Fibroblast of skin of back (primary cell): ENCODE measurements at regions not wholly inside any gene's neighbourhood (a gene's known extent, or its start where the extent isn't known, plus 50 kb on each side); places are given as distances from the start of the nearest gene placed in this dataset.

ENCODE experiments used
- DNase-seq: peaks from one replicate; pipeline ENCODE4 v3.0.0-alpha.2; 2013

DNA sequence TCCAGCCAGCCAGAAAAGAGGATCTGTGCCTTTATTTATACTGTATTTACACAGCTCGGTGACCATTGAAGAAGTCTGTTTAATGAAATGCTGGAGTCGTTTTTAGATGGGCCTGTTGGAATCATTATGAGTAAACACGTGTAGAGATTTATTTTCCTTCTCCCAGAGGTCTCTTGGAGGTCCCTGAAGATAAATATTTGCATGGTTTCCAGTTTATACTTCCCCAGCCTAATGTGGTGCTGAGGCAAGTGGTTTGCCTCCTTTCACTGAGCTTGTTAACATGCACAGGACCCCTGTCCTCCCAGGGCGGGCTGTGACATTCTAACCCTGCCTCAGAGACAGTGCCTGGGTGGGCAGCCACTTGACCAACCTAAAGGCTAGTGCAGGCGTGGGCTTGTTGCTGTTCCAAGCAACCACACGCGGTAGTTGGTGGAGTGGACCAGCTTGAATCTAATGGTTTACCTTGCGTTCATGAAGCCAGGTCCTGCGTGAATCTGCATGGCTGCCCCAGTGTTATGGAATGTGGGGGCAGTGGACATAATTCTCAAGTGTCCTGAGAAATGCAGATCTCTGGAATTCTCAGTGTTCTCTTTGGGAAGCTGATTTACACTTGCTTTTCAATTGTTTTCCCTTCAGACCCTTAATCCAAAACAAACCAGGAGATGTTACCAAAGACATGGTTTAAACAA, 130.2 kb upstream of the DLX2 start:
- DNase-seq, result no peak

DNA sequence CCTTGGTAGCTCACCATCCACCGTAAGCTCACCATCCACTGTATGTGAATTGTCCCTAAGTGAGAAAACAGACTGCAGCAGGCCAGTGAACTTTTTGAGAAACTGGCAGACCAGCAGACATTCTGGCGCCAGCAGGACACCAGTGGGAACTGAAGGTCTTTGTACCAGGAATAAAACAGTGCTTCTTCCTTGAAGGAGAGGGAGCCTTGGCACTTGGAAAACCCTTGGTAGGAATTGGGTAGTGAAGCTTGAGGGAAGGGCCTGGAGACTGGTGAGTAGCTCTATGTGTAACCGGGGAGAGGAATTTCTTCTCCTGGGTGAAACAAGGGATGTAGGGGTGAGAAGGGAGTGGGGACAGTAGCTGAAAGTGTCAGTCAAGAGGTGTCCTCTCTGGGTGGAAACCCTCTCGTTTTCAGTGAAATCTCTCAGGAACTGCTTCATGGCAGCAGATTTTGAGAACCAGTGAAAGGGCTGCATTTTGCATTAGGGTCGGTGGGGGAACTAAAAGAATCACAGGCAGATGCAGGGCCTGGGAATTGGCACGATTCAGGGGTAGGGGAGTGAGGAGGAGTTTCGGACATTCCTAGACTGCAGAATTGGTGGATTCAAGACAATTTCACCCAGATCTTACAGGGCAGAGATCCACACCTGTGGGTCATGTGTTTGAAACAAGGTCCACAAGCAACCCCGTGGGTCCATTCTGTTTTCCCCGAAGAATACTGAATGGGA, 131.5 kb upstream of the DLX2 start:
- DNase-seq, result no peak

DNA sequence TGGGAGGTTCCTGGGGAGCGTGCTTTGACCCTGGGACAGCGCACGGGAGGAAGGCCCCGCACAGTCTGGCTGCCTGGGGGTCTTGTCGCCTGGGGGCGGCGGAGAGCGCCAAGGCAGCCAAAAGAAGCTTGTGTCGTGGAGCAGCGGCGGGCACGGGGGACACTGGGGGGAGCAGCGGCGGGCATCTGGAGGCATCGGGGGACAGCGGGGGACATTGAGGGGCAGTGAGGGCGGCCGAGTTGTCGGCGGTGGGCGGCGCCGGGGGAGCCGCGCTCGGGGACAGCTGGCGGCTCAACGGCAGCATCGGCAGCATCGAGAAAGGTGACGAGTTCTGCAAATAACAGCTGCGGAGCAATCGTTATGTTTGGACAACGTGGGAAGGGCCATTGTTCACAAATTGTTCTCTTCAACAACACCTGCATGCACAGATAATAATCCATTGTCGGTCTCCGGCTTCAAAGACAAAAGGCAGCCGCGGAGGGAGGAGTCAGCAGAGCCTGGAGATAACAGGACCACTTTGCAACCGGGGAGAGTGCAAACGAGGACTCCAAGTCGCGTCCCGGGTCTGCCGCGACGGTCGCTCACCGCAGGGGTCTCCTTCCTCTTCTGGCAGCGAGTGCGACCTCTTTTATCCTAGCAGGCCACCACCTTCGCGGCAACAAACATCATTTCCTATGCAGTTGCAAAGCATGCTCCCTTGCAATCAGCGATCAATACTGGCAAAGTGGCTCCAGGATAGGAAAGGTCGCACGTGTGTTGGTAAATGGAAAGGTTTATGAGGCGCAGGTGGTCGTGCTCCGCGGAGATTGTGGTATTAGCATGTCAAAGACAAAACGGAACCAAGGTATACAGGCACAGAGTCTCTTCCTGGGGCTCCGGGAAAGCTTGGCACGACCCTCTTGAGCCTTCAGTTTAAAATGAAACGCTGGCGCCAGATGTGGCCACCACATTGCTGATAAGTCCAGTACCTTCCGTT, 132.3 kb upstream of the DLX2 start:
- DNase-seq, result no peak

DNA sequence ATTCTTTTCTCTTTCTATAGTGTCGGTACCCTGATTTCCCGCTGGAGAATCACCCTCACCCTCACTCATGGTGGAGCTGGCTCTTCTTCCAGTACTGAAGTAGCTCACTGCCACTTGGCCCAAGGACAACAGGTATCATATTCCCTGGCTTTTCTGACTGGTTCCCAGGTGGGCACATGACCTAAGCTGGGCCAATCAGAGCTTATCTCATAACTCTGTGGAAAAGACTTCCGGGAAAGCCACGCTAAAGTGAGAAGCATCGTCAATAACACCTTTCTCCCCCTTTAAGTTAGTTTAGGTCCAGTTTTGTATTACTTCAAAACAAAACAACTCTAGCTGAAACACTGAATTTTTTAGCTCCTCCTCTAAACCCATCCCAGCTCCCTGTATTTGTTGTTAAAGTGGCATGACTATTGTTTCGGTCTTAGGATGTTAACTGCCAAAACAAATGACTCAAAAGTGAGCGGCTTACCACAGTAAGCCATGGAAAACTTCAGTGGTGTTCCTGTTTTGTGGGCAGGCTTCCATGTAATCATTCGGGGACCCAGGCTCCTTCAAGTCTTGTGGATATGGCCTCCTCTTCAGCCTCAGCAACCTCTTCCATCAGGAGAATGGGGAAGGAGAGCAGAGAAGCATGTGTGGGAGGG, 137.4 kb upstream of the DLX2 start:
- DNase-seq, result peak; percentile 33

DNA sequence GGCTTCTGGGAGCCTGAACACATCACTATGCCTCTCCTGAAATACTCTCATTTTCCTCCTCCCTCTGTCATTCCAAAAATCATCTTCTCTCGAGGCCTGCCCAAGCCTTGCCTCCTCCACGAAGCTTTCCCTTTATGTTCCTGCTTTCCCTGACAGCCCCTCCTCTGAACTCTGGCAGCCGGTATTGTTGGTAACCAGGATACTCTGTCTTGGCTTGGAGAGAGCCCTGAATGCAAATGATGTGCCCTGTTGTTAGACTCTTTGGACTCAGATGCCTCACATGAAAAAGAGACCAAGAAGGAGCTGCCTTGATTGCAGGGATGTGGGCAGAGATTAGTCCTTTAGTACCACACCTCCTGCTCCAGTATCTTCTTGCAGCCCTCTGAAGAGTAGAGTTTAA, 138.5 kb upstream of the DLX2 start:
- no peak for DNase-seq

DNA sequence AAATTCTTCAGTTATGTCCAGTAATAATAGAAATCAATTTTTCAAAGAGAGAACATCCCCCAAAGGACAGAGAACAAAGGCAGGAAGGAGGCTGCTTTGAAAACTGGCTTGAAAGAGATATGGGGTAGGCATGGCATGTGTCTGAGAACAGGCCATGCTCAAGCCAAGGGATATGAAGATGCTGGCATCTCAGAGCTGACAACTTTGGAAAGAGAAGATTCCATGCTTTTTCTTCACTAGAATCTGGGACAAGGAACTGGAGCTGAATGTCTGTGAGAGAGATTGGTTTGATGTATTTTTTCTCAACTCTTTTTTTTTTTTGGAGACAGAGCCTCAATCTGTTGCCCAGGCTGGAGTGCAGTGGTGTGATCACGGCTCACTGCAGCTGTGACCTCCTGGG, 139.8 kb upstream of the DLX2 start:
- DNase-seq, result no peak

DNA sequence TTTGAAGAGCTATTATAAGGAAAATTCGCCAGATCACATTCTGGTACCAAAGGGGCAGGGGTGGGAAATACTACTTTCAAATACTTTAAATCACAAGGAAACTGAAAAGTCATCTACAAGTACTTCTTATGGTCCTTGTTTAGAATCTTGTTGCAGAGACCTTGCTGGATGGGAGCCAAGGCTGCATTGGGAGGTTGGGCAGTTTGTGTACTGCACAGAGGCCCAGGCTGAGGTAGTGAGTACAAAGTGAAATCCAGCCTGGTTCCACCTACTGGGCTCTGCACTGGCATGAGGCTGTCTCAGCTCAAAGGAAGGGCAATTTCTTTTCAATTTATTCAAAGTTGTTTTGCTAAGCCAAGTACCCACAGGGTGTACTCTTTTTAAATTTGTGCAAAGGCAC, 140.3 kb upstream of the DLX2 start:
- DNase-seq, result no peak

DNA sequence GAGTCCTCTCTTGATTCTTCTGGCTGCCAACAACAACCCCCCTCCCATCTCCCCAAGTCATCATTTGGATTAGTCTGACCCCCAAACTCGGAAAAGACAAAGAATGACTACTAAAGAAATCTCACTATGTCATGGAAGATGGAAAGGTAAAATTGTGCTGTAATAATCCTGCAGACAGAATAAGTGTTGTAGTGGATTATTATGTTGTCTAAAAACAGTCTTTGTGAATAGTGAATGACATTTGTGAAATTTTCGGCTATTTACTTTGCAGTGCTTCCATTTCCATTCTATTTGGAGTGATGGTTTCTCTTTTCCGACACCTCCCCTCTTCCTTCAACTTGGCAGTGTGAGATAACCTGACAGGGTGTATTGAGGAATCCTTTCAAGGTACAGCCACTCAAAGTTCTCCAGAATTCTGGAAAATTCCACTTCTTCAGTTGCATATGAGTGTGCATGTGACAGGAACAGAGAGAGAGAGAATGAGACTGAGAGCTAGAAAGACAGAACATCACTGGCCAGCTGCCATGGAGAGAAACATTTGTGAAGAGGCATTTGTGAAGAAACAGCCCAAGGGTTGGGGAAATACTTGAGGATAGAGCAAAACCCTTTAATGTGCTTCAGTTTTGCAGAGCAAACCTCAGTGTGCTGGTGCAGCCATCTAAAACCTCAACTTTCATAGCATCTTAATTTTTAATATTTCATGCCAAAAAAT, 141.9 kb upstream of the DLX2 start:
- DNase-seq, result peak; percentile 34

DNA sequence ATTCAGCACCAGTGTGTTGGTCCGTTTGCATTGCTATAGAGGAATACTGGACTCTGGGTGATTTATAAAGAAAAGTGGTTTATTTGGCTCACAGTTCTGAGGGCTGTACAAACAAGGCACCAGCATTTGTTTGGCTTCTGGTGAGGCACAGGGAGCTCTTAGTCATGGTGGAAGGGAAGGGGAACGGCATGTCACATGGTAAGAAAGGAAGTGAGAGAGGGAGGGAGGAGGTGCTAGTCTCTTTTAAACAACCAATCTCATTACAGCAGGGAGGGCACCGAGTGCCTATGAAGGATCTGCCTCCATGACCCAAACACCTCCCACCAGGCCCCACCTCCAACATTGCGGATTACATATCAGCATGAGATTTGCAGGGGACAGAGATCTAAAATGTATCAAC, 143.9 kb upstream of the DLX2 start:
- DNase-seq, result peak; percentile 51

DNA sequence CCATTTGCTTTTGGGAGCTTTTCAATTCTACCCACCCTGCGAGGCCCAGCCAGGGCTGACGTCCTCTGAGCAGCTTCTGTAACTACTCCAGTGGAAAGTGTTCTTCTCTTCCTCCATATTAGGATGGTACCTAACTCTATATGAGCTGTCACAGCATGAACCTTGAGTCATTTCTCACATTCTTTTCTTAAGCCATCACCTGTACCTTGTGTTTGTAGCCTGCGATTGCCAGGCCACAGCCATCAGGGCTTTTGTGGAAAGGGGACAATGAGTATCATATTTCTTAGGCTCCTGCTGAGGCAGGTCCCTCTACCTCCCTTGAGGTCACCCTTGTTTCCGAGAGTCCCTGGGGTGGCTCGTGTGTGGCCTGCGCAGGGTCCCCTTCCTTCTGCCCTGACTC, 144.5 kb upstream of the DLX2 start:
- DNase-seq, result no peak

DNA sequence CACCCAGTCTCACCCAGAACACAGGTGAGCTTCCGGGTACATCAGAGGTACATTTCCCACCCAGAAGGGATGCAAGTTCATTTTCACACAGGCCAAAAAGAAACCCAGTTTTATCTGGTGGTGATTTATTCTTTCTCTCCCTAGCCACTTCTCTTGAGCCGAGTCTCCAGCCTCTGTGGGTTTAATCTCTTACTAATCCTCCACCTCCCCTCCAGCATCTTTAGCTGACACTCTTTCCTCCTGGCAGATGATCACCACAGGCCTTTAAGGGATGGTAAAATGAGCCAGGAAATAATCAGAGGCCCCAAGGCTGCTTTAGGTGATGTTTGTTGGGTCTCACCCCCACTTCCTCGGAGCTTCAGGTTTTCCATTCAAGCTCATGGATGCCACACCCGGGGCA, 145.7 kb upstream of the DLX2 start:
- no peak for DNase-seq

DNA sequence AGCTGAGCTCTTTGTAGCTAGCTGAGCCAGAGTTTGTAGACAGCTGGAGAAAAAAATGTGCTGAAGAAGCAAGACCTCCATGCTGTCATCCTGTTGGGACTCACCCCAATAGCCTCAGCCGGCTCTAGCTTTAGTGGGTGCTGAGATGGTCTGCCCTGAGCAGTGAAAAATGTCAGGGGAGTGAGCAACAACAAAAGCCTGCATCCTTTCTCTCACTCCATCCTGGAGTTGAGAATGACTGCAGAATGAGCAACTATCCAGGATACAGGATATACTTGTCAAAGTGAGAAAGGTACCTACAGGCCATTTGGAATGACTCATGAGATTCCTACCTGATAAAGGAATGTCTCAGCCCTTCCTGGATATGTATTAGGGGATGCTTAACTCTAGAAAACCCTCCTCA, 146.1 kb upstream of the DLX2 start:
- peak; percentile 59 for DNase-seq

DNA sequence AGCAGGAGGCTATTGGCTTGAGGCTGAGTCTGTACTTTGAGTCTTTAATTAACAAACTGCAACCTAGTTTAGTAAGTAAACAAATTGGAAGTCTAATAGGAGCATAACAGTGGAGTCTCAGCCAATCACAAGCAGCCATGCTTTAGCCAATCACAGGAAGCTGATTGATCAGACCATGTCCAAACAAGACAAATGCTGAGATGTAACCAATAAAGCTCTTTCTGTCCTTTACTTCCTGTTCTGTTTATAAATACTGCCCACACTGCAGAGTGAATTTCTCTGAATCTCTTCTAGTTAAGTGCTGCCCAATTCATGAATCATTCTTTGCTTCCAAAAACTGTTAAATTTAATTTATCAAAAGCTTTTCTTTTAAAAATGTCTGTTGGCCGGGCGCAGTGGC, 146.6 kb upstream of the DLX2 start:
- no peak for DNase-seq

DNA sequence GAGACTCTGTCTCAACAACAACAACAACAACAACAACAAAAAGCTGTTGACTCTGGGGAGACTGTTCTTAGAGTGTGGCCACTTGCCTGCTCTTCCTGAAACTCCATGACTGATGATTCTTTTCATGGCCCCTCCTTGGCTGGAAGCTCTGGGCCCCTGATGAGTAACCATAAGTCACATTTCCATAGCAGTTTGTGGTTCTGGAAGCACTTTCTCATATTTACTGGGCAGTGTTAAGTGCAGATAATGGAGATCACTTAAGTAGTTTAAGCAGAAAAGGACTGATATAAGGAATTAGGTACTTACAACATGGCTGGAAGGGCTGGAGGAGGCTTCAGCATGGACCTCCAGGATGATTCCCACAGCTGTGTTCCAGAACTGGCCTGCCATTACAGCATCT, 147.3 kb upstream of the DLX2 start:
- peak; percentile 88 for DNase-seq

DNA sequence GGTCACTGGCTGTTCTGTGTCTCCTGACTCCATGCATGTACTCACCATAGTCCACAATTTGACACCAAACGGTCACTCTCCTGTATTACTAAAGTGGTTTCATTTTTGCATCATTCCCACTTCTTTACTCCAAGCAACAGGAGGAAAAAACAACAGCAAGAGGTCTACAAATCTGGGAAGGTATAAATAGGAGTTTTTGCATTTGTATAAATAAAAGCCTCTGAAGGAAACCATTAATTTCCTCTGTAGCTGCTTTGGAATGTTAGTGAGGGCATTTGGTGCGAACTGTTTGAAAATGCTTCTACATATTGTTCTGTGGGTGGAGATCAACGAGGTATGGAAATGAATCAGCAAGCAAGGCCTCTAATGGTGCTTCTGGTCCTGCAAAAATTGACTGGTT, 148.5 kb upstream of the DLX2 start:
- peak; percentile 81 for DNase-seq

DNA sequence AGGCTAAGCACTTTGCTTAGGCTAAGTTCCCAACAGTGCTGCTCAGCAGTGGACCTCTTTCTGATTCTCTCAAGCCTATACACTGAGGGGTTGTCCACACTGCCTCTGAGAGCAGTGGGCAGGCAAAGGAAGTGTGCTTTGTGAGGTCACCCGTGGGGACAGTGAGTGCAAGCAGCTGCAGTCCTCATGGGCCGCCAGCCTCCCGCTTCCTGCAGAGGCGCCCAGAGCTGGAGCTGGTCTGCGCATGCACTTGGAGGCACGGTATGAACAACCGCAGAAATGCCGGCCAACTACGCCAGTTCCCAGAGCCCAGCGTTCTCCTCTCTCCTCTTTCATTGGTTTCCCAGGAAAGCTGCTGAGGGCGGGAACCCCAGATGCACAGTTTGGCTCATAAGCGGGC, 149.5 kb upstream of the DLX2 start:
- DNase-seq, result no peak

DNA sequence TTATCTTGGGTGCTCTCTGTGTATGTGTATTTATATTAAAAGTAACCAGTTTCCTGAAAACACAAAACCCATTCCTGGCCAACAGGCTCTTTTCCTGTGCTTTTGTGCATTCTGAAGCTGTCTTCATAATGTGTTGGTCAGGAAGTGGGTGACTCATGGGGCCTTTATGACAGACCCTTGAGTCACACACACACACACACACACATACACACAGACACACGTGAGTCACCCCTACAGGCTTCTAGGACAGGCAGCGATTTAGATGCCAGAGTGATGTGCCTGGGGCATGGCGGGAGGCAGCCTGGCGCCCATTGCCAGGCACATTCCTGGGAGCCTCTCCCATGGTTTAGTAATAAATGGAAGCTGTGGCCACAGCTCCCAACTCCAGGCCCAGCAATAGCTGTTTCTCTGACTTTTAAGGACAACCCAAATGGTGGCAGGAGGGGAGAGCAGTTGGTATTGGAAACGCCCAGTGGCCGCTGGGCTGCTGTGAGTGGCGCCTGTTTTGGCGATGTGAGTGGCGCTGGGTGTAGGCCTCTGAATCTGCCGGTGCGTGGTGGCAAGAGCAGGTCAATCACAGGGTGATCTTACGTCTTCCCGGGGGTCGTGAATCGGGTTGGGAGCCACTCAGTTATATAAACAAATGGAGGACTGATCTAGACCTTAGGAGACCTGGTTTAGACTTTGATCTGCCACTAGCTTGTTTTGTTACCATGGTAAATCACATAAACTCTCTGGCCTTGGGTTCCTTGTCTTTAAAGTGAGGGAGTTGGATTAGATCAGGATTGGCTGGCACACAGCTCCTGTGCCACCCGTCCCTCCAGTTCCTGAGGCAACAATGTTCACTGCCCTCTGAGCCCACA, 150.7 kb upstream of the DLX2 start:
- peak; percentile 100 for DNase-seq

DNA sequence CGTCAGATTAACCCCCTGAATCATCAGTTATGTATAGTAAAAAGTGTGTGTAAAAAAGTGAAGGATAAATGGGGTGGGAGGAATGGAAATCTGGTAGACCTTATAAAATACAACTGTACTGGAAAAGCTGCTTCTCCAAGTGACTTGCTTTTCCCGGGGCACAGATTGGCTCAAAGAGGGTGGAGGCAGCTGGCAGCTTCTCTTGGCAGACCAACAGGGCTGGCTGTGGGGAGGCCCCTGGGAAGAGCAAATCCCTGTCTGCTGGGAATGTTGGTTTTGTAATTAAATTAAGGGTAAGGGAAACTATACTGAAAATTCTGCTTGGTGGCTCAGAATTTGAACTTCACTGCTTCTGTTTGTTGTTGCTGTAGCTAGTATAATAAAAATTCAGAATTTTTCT, 154.2 kb upstream of the DLX2 start:
- peak; percentile 44 for DNase-seq

DNA sequence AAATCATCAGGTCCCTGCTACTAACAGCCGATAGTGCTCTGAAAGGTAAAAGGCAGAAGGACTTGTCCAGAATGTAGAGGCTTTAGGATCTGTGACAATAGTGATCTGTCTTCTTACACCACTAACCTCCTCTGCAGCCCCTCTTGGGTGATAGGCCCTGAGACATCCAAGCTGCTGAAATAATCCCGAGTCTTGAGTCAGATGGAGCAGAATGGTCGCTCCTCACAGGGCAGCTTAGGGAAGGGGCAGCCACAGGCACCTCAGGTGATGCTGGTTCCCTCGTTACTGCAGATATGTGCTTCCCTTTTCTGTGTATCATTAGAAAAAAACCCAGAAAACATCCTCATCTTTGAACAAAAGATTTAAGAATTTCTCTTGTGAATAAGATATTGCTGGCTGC, 157.1 kb upstream of the DLX2 start:
- no peak for DNase-seq

DNA sequence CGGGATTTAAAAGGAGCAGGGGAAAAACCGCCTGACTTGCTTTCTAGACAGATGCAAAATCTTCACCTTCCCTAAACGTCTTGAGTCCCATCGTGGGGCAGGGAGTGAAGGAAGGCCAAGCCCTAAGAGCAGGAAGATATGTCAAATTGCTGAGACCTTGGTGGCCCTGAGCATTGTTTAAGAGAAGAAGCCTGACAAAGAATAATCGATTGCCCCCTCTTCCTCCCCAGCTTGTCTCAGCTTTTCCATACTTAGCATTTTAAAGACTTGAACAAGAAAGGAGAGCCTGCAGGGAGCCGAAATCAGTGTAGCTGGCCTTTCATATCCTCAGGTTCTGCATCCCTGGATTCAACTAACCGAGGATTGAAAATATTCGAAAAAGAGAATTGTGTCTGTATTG, 157.6 kb upstream of the DLX2 start:
- DNase-seq, result no peak

DNA sequence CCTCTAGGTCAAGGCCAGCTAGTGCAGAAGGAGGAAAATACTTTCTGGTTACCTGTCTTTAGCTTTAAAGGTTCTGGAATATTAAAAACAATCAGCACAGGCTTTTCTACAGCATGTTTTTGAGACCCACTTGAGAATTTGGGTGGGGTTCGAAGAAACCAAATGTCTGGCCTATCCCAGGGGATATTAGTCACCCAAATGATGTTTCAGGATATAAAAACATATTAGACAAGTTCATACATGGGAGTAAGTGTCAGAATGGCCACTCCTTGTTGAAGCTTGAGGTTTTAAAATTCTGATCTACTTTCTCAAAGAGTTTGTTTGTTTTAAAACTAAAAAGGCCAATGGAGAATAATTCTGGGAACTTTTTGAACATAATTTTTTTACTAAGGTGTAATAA, 158.6 kb upstream of the DLX2 start:
- peak; percentile 92 for DNase-seq
